ENCODE measurements at regions not wholly inside any gene's neighbourhood (a gene's known extent, or its start where the extent isn't known, plus 50 kb on each side); places are given as distances from the start of the nearest gene placed in this dataset.

GRCh38 chr10:89869592-89870156 lies 168.3 kb downstream of the KIF20B start:
- TF ChIP-seq FOXJ3 (CRISPR knock-in tag; IDR thresholded peaks at IDR 0.05; ENCODE audit: borderline replicate concordance) (no peak), SP1 (CRISPR knock-in tag; conservative IDR thresholded peaks at IDR 0.05) (no peak), ZNF423 (CRISPR knock-in tag; IDR thresholded peaks at IDR 0.05) (no peak)

All from WTC11 (cell line).